A549 (cell line): ENCODE measurements at regions not wholly inside any gene's neighbourhood (a gene's known extent, or its start where the extent isn't known, plus 50 kb on each side); places are given as distances from the start of the nearest gene placed in this dataset.

Source experiments
- ATAC-seq, 2 experiments: fragments of 200-7000 bp in 1 of 2; fragments of >200 bp in 1 of 2; cut with Nextera tagmentation in 1 of 2; cut with Tn5 transposase in 1 of 2; 3 replicates each; pipeline versions ENCODE4 v1.8.0 to v1.9.1; 2018 to 2020; ENCODE audit warnings: mild to moderate bottlenecking in 1 of 2, moderate library complexity in 1 of 2
- CTCF ChIA-PET: fragments of 300-600 bp; sonication (Branson Sonifier 250); formaldehyde crosslinking; extraction: SDS; loops from one replicate; lab custom pipeline; 2021; ENCODE audit warnings: antibody characterized with exemption, inconsistent platforms; lab: Yijun Ruan, JAX
- POLR2A ChIA-PET: fragments of 350-600 bp; formaldehyde crosslinking; extraction: SDS; loops from one replicate; lab custom pipeline; 2021; ENCODE audit warnings: antibody characterized with exemption, inconsistent platforms; lab: Yijun Ruan, JAX
- DNase-seq, 2 experiments: peaks; one replicate each; pipeline versions ENCODE4 v3.0.0 to v3.0.0-alpha.2; 2011 to 2016; ENCODE audit warnings: low read depth in 1 of 2, low spot score in 1 of 2
- FAIRE-seq: peaks from 2 replicates; lab custom pipeline; 2011; peaks lifted over from hg19 to GRCh38; lab: Jason Lieb, UNC
- H3K27ac ChIP-seq, 2 experiments: fragments of >200 bp; sonication (Bioruptor Twin); formaldehyde crosslinking; 3 replicates each; pipeline ENCODE4 v1.5.1; 2016 to 2017
- H3K4me1 ChIP-seq: fragments of >200 bp; sonication (Bioruptor Twin); formaldehyde crosslinking; 3 replicates; pipeline ENCODE4 v1.6.1; 2016
- H3K4me2 ChIP-seq: fragments of >200 bp; sonication (Bioruptor Twin); formaldehyde crosslinking; 3 replicates; pipeline ENCODE4 v1.6.1; 2016
- H3K4me3 ChIP-seq: fragments of >200 bp; sonication (Bioruptor Twin); formaldehyde crosslinking; 3 replicates; pipeline ENCODE4 v1.5.1; 2016
- H3K9me3 ChIP-seq: fragments of >200 bp; sonication (Bioruptor Twin); formaldehyde crosslinking; 3 replicates; pipeline ENCODE4 v1.6.1; 2016
- BHLHE40 ChIP-seq: IDR thresholded peaks from 2 replicates; pipeline ENCODE4 v1.6.1; 2012; ENCODE audit warnings: low read depth, low read length, inconsistent platforms
- EHF ChIP-seq: fragments of 250-450 bp; sonication (Bioruptor Pico); IDR thresholded peaks from 2 replicates; pipeline ENCODE4 v1.5.0; 2020; ENCODE audit warnings: mild to moderate bottlenecking
- EHMT2 ChIP-seq: fragments of 200-600 bp; sonication (generic); IDR thresholded peaks from 2 replicates; pipeline ENCODE4 v1.6.1; 2016; ENCODE audit warnings: antibody characterized with exemption, low read depth, mild to moderate bottlenecking, moderate library complexity
- FOSL2 ChIP-seq, 2 experiments: fragments of 450-650 bp in 1 of 2; fragments of >200 bp in 1 of 2; sonication (Bioruptor Twin) in 1 of 2; formaldehyde crosslinking; IDR thresholded peaks; 2 replicates each; pipeline versions ENCODE4 v1.5.0 to v1.6.1; 2016 to 2020; ENCODE audit warnings: mild to moderate bottlenecking in 1 of 2, moderate library complexity in 1 of 2
- GATA3 ChIP-seq: IDR thresholded peaks from 2 replicates; pipeline ENCODE4 v1.6.1; 2012; ENCODE audit warnings: borderline replicate concordance
- HDAC2 ChIP-seq: fragments of 200-600 bp; sonication (generic); IDR thresholded peaks from 2 replicates; pipeline ENCODE4 v1.6.1; 2016
- HEYL ChIP-seq: fragments of 250-450 bp; sonication (Bioruptor Pico); IDR thresholded peaks from 2 replicates; pipeline ENCODE4 v1.8.0; 2021; ENCODE audit warnings: mild to moderate bottlenecking, moderate library complexity
- HOXA7 ChIP-seq: fragments of 250-450 bp; sonication (Bioruptor Pico); IDR thresholded peaks from 2 replicates; pipeline ENCODE4 v1.5.0; 2020; ENCODE audit warnings: mild to moderate bottlenecking, moderate library complexity
- HOXB5 ChIP-seq: fragments of 250-450 bp; sonication (Bioruptor Pico); IDR thresholded peaks from 2 replicates; pipeline ENCODE4 v1.5.0; 2020; ENCODE audit warnings: mild to moderate bottlenecking, moderate library complexity
- JUN ChIP-seq, 2 experiments: fragments of >200 bp; sonication (Bioruptor Twin); formaldehyde crosslinking; IDR thresholded peaks; 2 replicates in 1 of 2; 3 replicates in 1 of 2; pipeline ENCODE4 v1.6.1; 2016 to 2017
- MAFK ChIP-seq: fragments of 450-650 bp; IDR thresholded peaks from 2 replicates; pipeline ENCODE4 v1.6.1; 2014; ENCODE audit not compliant: partially characterized antibody
- MAZ ChIP-seq: fragments of 150-350 bp; IDR thresholded peaks from 2 replicates; pipeline ENCODE4 v1.6.1; 2014; ENCODE audit warnings: antibody characterized with exemption, low read depth, low read length, borderline replicate concordance
- MYC ChIP-seq: IDR thresholded peaks from 2 replicates; pipeline ENCODE4 v1.6.1; 2012; ENCODE audit warnings: mild to moderate bottlenecking, inconsistent platforms, low read length, improper control_type of control experiment, borderline replicate concordance
- NFE2L2 ChIP-seq: fragments of 150-350 bp; conservative IDR thresholded peaks from 2 replicates; pipeline ENCODE4 v1.6.1; 2014; ENCODE audit warnings: low read length
- NPAS2 ChIP-seq: fragments of 250-450 bp; sonication (Bioruptor Pico); IDR thresholded peaks from 2 replicates; pipeline ENCODE4 v1.8.0; 2022; ENCODE audit warnings: mild to moderate bottlenecking, moderate library complexity, borderline replicate concordance
- PHF8 ChIP-seq: fragments of 200-600 bp; sonication (generic); IDR thresholded peaks from 2 replicates; pipeline ENCODE4 v1.6.1; 2016; ENCODE audit warnings: low read depth, mild to moderate bottlenecking, antibody characterized with exemption, moderate library complexity, borderline replicate concordance
- RAD21 ChIP-seq, 2 experiments: fragments of >200 bp in 1 of 2; sonication (Bioruptor Twin) in 1 of 2; formaldehyde crosslinking in 1 of 2; IDR thresholded peaks in 1 of 2; conservative IDR thresholded peaks in 1 of 2; 2 replicates in 1 of 2; 3 replicates in 1 of 2; pipeline ENCODE4 v1.6.1; 2012 to 2018; ENCODE audit warnings: inconsistent platforms in 1 of 2
- RCOR1 ChIP-seq: fragments of 150-350 bp; IDR thresholded peaks from 2 replicates; pipeline ENCODE4 v1.6.1; 2014; ENCODE audit warnings: antibody characterized with exemption, low read length, low read depth
- TFCP2L1 ChIP-seq: fragments of 250-450 bp; sonication (Bioruptor Pico); IDR thresholded peaks from 2 replicates; pipeline ENCODE4 v1.5.0; 2021; ENCODE audit warnings: mild to moderate bottlenecking
- ZNF302 ChIP-seq: fragments of 250-450 bp; sonication (Bioruptor Pico); IDR thresholded peaks from 2 replicates; pipeline ENCODE4 v1.9.0; 2021; ENCODE audit warnings: inconsistent platforms, mild to moderate bottlenecking, moderate library complexity
- WGBS: methylation state at CpG from one replicate; pipeline ENCODE4 v1.1.6; 2017; ENCODE audit errors: missing lambda C conversion rate; 5-methylcytosine and 5-hydroxymethylcytosine counted together
- TF ChIP-seq, protein P1 (sequence below): IDR thresholded peaks from 2 replicates; pipeline ENCODE4 v1.6.1; 2012; ENCODE audit warnings: low read depth, borderline replicate concordance
- TF ChIP-seq, protein P2 (sequence below): fragments of >200 bp; sonication (Bioruptor Twin); formaldehyde crosslinking; IDR thresholded peaks from 2 replicates; pipeline ENCODE4 v1.6.1; 2016
- TF ChIP-seq, protein P3 (sequence below): fragments of >200 bp; sonication (Bioruptor Twin); formaldehyde crosslinking; IDR thresholded peaks from 3 replicates; pipeline ENCODE4 v1.5.1; 2016
- TF ChIP-seq, protein P4 (sequence below): fragments of 250-450 bp; sonication (Bioruptor Pico); IDR thresholded peaks from 2 replicates; pipeline ENCODE4 v1.5.0; 2021; ENCODE audit warnings: mild to moderate bottlenecking, moderate library complexity, borderline replicate concordance
- TF ChIP-seq, protein P5 (sequence below): fragments of 150-350 bp; IDR thresholded peaks from 2 replicates; pipeline ENCODE4 v1.6.1; 2014; ENCODE audit warnings: low read depth, mild to moderate bottlenecking, low read length

DNA sequence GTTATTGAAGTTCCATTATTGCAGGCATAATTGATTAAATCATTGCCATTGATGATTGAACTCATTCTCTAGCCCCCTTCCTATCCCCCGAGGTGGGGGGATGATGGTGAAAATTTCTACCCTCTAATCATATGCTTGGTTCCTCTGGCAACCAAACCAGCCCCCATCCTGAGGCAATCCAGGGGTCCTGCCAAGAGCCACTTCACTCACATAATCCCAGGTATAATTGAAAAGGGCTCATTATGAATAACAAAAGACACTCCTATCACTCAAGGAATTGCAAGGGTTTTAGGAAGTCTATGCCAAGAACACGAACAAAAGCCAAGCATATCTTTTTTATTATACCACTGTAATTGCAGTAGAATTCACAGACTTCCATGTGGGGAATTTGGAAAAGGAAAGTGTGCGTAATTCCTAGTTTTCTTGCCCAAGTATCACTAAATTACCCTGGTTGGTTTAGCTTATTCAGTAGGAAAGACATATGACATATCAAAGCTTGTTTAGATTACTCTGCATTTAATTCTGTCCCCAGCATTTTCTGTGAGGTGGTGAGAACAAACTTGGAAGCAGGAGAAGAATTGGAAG, 130.7 kb upstream of the TAF11L2 start:
- POLR2A ChIA-PET = no interaction called here
- DNase-seq = no peak
- Histone ChIP-seq H3K4me1 (peaks cover 12% of the 10 kb centered on the region), H3K9me3 (no peaks in the 10 kb centered on the region), H3K4me3 (no peak overlapping the region), H3K4me2 (no peak overlapping the region), H3K27ac (no peak overlapping the region; a peak in 1 of 6 replicates)
- TF ChIP-seq BHLHE40 (no peak), MYC (no peak), NFE2L2 (no peak), HEYL (CRISPR knock-in tag) (no peak), EHMT2 (no peak), MAZ (no peak), PHF8 (no peak)
- CTCF ChIA-PET = interaction anchor here (1.2 kb wide), 1 partner anchor 914 kb away, joined by 3 read pairs; no protein-coding TSS in a partner anchor
- WGBS = 76% methylated on average over 3 of the region's 3 CpGs
- no peak for ATAC-seq
- FAIRE-seq = no peak

DNA sequence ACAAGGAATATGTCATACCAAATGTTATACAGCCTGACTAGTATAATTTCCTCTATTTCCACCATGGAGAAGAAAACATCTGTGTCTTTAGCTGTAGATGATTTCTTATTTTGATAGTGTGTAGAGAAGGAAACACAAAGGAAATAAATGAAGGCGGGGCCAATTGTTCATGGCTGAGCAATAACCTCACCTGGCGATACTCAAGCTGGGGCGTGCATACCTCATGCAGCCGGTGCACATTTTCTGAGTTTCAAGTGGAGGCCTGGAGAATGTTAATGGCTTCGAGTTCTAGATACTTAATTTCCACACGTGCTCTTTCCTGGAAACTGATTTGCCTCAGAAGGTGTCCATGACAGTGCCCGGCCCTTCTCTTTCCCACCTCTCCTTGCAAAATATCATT, 127.4 kb upstream of the TAF11L2 start:
- H3K4me1 ChIP-seq = peaks cover 22% of the 10 kb centered on the region
- no peak overlapping the region for H3K4me3 ChIP-seq
- POLR2A ChIA-PET = no interaction called here
- no peak for TF ChIP-seq RCOR1
- no peak for TF ChIP-seq GATA3
- TF ChIP-seq EHF (CRISPR knock-in tag) = no peak
- TF ChIP-seq ZNF302 (CRISPR knock-in tag) = no peak
- TF ChIP-seq, protein P1, sequence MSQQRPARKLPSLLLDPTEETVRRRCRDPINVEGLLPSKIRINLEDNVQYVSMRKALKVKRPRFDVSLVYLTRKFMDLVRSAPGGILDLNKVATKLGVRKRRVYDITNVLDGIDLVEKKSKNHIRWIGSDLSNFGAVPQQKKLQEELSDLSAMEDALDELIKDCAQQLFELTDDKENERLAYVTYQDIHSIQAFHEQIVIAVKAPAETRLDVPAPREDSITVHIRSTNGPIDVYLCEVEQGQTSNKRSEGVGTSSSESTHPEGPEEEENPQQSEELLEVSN = no peak
- TF ChIP-seq FOSL2 (IDR thresholded peaks at IDR 0.05) = no peak
- no peak for TF ChIP-seq FOSL2 (CRISPR knock-in tag; IDR thresholded peaks at IDR 0.05)
- TF ChIP-seq HOXB5 (CRISPR knock-in tag) = no peak
- TF ChIP-seq HDAC2 = no peak
- TF ChIP-seq BHLHE40 = no peak
- TF ChIP-seq RAD21 (conservative IDR thresholded peaks at IDR 0.05 in 1 of 2, IDR thresholded peaks at IDR 0.05 in 1 of 2) = no peak
- no peak for TF ChIP-seq NPAS2 (CRISPR knock-in tag)
- no peak for DNase-seq
- CTCF ChIA-PET = interaction anchor here (0.6 to 1.4 kb wide), 2 partner anchors 154 to 667 kb away, joined by 3 read pairs; no protein-coding TSS in a partner anchor
- H3K27ac ChIP-seq = no peak overlapping the region
- 88% methylated on average over 7 of the region's 7 CpGs for WGBS
- no peaks in the 10 kb centered on the region for H3K9me3 ChIP-seq
- FAIRE-seq = no peak
- H3K4me2 ChIP-seq = no peak overlapping the region
- no peak for ATAC-seq

DNA sequence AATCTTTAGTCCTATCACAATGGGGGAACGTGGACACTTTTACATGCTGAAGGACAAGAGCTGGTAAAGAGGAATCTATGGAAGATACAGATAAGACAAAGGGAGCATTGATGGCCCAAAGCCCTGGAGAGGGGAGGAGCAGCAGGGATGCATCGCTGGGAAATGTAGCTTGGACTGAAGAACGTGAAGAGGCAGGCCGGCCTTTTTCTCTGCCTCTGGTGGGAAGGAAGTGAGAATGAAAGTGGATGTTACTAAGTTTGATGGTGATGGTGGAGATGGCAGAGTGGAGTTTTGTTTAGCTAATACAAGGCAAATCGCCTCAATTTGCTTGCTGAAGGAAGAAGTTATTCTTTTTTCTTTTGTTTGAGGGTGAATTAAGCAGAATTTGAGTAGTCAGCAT, 124.6 kb upstream of the TAF11L2 start:
- CTCF ChIA-PET = interaction anchor here (1.0 to 1.9 kb wide), 3 partner anchors 147 to 740 kb away, joined by 3 to 5 read pairs (median 3); no protein-coding TSS in a partner anchor
- 82% methylated on average over 5 of the region's 5 CpGs for WGBS
- no peak for TF ChIP-seq HOXA7 (CRISPR knock-in tag)
- TF ChIP-seq, protein P2, sequence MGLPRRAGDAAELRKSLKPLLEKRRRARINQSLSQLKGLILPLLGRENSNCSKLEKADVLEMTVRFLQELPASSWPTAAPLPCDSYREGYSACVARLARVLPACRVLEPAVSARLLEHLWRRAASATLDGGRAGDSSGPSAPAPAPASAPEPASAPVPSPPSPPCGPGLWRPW = no peak
- 0 out of 2 replicates have a peak, but pooled peaks have one; percentile 48 for TF ChIP-seq EHF (CRISPR knock-in tag)
- TF ChIP-seq MAFK = no peak
- no peak for TF ChIP-seq RAD21 (conservative IDR thresholded peaks at IDR 0.05 in 1 of 2, IDR thresholded peaks at IDR 0.05 in 1 of 2)
- no peak for TF ChIP-seq HOXB5 (CRISPR knock-in tag)
- TF ChIP-seq, protein P3, sequence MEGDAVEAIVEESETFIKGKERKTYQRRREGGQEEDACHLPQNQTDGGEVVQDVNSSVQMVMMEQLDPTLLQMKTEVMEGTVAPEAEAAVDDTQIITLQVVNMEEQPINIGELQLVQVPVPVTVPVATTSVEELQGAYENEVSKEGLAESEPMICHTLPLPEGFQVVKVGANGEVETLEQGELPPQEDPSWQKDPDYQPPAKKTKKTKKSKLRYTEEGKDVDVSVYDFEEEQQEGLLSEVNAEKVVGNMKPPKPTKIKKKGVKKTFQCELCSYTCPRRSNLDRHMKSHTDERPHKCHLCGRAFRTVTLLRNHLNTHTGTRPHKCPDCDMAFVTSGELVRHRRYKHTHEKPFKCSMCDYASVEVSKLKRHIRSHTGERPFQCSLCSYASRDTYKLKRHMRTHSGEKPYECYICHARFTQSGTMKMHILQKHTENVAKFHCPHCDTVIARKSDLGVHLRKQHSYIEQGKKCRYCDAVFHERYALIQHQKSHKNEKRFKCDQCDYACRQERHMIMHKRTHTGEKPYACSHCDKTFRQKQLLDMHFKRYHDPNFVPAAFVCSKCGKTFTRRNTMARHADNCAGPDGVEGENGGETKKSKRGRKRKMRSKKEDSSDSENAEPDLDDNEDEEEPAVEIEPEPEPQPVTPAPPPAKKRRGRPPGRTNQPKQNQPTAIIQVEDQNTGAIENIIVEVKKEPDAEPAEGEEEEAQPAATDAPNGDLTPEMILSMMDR = no peak
- TF ChIP-seq HEYL (CRISPR knock-in tag) = 0 out of 2 replicates have a peak, but pooled peaks have one; percentile 16
- TF ChIP-seq, protein P4, sequence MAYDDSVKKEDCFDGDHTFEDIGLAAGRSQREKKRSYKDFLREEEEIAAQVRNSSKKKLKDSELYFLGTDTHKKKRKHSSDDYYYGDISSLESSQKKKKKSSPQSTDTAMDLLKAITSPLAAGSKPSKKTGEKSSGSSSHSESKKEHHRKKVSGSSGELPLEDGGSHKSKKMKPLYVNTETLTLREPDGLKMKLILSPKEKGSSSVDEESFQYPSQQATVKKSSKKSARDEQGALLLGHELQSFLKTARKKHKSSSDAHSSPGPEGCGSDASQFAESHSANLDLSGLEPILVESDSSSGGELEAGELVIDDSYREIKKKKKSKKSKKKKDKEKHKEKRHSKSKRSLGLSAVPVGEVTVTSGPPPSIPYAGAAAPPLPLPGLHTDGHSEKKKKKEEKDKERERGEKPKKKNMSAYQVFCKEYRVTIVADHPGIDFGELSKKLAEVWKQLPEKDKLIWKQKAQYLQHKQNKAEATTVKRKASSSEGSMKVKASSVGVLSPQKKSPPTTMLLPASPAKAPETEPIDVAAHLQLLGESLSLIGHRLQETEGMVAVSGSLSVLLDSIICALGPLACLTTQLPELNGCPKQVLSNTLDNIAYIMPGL (CRISPR knock-in tag) = no peak
- TF ChIP-seq JUN (IDR thresholded peaks at IDR 0.05) = no peak
- TF ChIP-seq FOSL2 (IDR thresholded peaks at IDR 0.05) = no peak
- TF ChIP-seq FOSL2 (CRISPR knock-in tag; IDR thresholded peaks at IDR 0.05) = no peak
- TF ChIP-seq, protein P5, sequence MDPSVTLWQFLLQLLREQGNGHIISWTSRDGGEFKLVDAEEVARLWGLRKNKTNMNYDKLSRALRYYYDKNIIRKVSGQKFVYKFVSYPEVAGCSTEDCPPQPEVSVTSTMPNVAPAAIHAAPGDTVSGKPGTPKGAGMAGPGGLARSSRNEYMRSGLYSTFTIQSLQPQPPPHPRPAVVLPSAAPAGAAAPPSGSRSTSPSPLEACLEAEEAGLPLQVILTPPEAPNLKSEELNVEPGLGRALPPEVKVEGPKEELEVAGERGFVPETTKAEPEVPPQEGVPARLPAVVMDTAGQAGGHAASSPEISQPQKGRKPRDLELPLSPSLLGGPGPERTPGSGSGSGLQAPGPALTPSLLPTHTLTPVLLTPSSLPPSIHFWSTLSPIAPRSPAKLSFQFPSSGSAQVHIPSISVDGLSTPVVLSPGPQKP = no peak
- TF ChIP-seq RCOR1 = no peak
- no peak for TF ChIP-seq TFCP2L1 (CRISPR knock-in tag)
- TF ChIP-seq, all 56 proteins: peak for 2
- FAIRE-seq = peak; percentile 65
- POLR2A ChIA-PET = interaction anchor here (2.4 kb wide), 1 partner anchor 68 kb away, joined by 17 read pairs; no protein-coding TSS in a partner anchor
- Histone ChIP-seq H3K4me2 (peak overlapping the region; percentile 97), H3K27ac (peak overlapping the region; percentile 93 to 94), H3K9me3 (no peaks in the 10 kb centered on the region), H3K4me1 (peaks cover 28% of the 10 kb centered on the region), H3K4me3 (peak overlapping the region; percentile 53; the same call in 2 of the 3 replicates)
- ATAC-seq = no peak
- no peak for DNase-seq
